Activated CD8-positive, alpha-beta memory T cell treated with anti-CD3 and anti-CD28 coated beads, Interleukin-2, amount 50 U/mL, for 24 hours (primary cell): ENCODE measurements at regions not wholly inside any gene's neighbourhood (a gene's known extent, or its start where the extent isn't known, plus 50 kb on each side); places are given as distances from the start of the nearest gene placed in this dataset.

ENCODE experiments used
- DNase-seq: peaks from one replicate; pipeline ENCODE4 v3.0.0-alpha.2; 2020; ENCODE audit errors: extremely low read depth

DNA sequence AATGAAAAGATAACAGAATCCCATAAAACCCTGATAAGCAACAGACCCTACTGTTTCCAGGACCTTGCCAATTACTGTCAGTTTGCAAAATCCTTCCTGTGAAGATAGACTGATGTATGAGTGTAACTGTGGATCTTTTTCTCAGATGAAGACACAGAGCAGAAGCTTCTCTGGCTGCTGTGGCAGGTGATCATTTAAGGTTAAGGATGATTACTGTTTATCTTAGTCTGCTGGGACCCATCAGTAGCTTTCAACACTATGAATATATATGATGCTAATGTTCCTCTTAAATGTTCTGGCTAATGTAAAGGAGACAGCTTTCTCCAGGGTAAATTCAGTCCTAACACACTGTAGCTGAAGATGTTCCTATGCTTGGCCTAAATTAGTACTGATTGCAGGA is 56.0 kb upstream of the CTTNBP2 start:
- no peak for DNase-seq

GRCh38 chr7:117931314-117931713 is 58.1 kb upstream of the CTTNBP2 start:
- DNase-seq: no peak

GRCh38 chr7:117937049-117937752 is 64.0 kb upstream of the CTTNBP2 start:
- DNase-seq: no peak

DNA sequence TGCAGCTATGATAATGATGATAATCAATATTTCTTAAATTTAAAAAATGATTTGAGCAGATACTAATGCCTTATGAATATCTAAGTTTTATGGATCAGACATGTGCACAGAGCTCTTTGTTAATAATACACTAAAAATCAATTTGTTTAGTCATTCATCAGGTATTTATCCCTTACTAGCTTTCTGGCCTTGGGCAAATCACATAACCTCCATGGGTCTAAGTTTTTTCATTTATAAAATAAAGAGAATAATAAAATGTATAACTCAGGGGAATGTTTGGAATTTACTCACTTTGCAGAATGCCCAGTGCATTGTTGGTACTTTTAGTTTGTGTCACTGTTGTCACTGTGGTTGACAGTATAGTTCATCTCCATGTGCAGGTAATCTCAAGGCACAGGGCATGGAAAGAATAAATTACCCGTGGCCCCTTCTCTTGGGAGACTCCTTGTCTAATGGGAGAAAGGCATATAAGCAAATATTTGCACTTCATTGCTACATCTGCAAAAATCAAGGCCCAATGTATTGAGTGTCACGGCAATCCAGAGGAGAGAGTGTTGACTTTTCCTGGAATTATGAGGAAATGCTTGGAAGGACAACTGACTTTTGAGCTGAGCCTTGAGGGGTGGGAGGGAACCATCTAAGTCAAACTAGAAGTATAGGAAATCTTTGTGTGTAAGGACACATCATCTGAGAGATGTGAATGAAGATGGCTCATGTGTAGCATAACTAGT is 64.7 kb upstream of the CTTNBP2 start:
- DNase-seq: no peak

GRCh38 chr7:117941138-117941810 is 68.0 kb upstream of the CTTNBP2 start:
- DNase-seq: no peak

DNA sequence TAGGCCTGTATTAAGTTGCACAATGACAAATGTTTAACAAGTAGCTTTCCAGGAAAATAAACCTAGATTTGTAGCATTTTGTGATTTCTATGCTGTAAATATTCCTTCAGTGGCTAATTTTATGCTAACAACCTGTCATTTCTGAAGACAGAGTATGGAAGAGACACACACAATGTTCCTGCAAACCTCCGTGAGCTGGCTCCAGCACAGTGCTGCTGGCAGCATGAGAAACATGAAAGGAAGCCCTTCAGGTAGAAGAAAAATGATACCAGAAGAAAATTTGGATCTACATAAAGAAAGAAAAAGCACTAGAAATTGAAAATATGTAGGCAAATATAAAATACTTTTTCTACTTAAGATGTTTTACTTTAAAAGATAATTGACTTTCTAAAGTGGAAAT is 69.5 kb upstream of the CTTNBP2 start:
- no peak for DNase-seq

GRCh38 chr7:117944886-117945285 is 71.6 kb upstream of the CTTNBP2 start:
- DNase-seq: no peak

GRCh38 chr7:117946151-117946633 is 73.0 kb upstream of the CTTNBP2 start:
- DNase-seq: no peak

DNA sequence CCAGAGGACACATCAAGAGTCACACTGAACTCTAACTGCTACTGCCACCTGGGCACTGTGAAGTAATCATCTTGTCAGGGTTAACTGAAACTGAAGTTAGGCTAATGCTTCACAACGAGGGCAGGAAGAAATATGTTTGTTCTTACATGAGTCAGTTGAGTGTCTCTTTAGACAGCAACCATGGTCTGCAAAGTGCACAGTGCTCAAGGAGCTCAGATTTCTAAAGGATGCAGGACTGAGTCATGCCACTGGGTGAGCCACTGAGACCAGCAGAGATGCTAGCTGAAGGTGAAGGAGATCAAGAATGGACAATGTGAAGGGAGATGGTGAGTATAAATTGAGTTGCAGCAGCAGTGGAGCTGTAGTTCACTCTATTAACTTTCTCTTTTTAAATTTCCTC is 76.0 kb upstream of the CTTNBP2 start:
- no peak for DNase-seq

DNA sequence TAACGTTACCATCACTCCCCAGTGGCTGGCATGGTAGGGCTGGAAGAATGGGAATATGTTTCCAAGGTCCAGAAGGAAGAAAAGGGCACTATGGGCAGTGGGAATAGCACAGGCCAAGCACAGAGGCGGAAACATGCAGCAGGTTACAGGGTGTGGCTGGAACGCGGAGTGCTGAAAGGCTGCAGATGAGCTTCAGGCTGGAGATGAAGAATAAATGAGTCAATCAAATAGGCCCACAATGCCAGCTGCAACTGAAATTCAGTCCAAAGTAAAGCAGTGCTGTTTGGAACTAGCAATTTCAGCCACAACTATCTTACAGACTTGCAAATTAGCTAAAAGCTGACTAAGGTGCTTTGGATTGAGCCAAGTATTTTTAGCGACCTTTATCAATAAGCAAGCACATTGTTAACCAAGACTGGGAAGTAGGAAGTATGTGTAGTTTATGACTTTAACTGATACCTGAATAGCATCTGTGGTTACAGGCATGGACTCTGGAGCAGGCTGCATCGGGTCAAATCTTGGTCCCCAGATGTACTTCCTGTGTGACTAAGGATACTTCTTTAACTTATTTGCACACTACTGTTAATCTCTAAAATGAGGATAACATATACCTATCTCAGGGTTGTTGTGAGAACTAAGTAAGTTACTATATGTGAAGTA is 77.5 kb upstream of the CTTNBP2 start:
- DNase-seq: no peak

- DNase-seq: no peak
Observed at GRCh38 chr7:117951285-117951684, 78.0 kb upstream of the CTTNBP2 start.

GRCh38 chr7:117951691-117952280 is 78.5 kb upstream of the CTTNBP2 start:
- DNase-seq: no peak

GRCh38 chr7:117955046-117955445 is 81.8 kb upstream of the CTTNBP2 start:
- DNase-seq: no peak

GRCh38 chr7:117960351-117960750 is 87.1 kb upstream of the CTTNBP2 start:
- no peak for DNase-seq

- DNase-seq: no peak
Observed at GRCh38 chr7:117961235-117961634, 88.0 kb upstream of the CTTNBP2 start.

- DNase-seq: no peak
Observed at GRCh38 chr7:117962366-117962994, 89.2 kb upstream of the CTTNBP2 start.

GRCh38 chr7:117963264-117964197 is 90.3 kb upstream of the CTTNBP2 start:
- DNase-seq: no peak

GRCh38 chr7:117970801-117971200 is 97.6 kb upstream of the CTTNBP2 start:
- no peak for DNase-seq

DNA sequence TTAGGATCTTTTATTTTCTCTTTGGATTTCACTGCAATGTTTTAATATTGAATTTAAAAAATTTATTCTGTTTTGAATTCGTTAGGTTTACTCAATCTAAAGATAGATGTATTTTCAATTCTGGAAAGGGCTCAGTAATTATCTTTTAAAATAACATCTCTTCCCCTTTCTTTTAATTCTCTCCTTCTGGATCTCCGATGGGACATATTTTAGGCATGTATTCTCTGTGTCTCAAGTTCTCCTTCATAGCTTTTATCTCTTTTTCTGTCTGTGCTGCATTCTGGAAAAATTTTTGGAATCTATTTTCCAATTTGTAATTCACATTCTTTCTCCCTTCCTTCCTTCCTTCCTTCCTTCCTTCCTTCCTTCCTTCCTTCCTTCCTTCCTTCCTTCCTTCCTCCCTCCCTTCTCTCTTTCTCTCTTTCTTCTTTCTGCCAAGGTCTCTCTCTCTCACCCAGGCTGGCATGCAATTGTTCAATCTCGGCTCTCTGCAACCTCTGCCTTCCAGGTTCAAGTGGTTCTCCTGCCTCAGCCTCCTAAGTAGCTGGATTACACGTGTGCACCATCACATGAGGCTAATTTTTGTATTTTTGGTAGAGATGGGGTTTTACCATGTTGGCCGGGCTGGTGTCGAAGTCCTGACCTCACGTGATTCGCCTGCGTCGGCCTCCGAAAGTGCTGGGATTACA is 98.5 kb upstream of the CTTNBP2 start:
- no peak for DNase-seq

DNA sequence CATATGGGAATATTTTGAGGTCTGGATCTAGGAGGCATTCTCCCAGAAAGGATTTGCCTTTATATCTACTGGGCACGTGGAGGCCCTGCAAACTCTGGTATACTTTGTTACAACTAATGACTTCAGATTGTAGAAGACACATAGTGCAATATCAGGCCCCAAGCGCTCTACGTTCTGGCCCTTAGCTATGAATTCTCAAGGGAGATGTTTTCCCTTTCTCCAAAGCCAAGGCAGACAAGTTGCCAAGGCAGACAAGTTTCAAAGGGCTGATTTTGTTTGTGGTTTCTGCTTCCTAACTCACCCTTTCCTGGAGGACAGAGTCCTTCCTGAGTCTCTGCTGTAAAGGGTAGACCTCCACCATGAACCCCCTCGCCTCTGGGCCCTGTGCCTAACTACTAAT is 99.4 kb upstream of the CTTNBP2 start:
- no peak for DNase-seq
